Lower lobe of right lung (tissue), 2 donors: ENCODE measurements at regions not wholly inside any gene's neighbourhood (a gene's known extent, or its start where the extent isn't known, plus 50 kb on each side); places are given as distances from the start of the nearest gene placed in this dataset.

Experiments
- ATAC-seq, 2 donors: fragments of 200-7000 bp; cut with Tn5 transposase; one replicate each; pipeline ENCODE4 v1.9.1; 2020 to 2022; ENCODE audit warnings: mild to moderate bottlenecking in 2 of 2, moderate library complexity in 2 of 2
- DNase-seq: peaks from one replicate; pipeline ENCODE4 v3.0.0-alpha.2; 2020
- H3K27ac ChIP-seq: fragments of 200-600 bp; one replicate; pipeline ENCODE4 v1.8.0; 2022
- H3K27me3 ChIP-seq: fragments of 200-600 bp; one replicate; pipeline ENCODE4 v1.8.0; 2022; ENCODE audit warnings: low read depth
- H3K36me3 ChIP-seq: fragments of 200-600 bp; one replicate; pipeline ENCODE4 v1.8.0; 2022; ENCODE audit warnings: mild to moderate bottlenecking
- H3K4me1 ChIP-seq: fragments of 200-600 bp; one replicate; pipeline ENCODE4 v1.8.0; 2022
- H3K4me3 ChIP-seq: fragments of 200-600 bp; one replicate; pipeline ENCODE4 v1.8.0; 2022; ENCODE audit warnings: mild to moderate bottlenecking
- H3K9me3 ChIP-seq: fragments of 200-600 bp; one replicate; pipeline ENCODE4 v1.8.0; 2022
- CTCF ChIP-seq: fragments of 200-600 bp; IDR thresholded peaks from one replicate; pipeline ENCODE4 v1.8.0; 2022; ENCODE audit warnings: antibody characterized with exemption, mild to moderate bottlenecking
- intact Hi-C: fragments of 100-400 bp; cut with DNase I; formaldehyde crosslinking; loops from one replicate; pipeline ENCODE4 v1.11.0; 2022
- donor health status: DM: no; HTN: yes; CAD: no; lungs with severe emphysema.

- intact Hi-C loops = no loop called here
- TF ChIP-seq CTCF = no peak
- no peak for ATAC-seq
- DNase-seq = no peak
- H3K9me3 ChIP-seq = peaks cover 10% of the 10 kb centered on the region
- no peak overlapping the region for H3K27ac ChIP-seq
- H3K36me3 ChIP-seq = no peaks in the 10 kb centered on the region
- peaks cover 35% of the 10 kb centered on the region for H3K4me1 ChIP-seq
- no peak overlapping the region for H3K4me3 ChIP-seq
- peaks cover 21% of the 10 kb centered on the region for H3K27me3 ChIP-seq
Measured at GRCh38 chr2:128733450-128733849, 414.8 kb upstream of the HS6ST1 start.

- Histone ChIP-seq H3K27ac (no peak overlapping the region), H3K4me3 (no peak overlapping the region), H3K9me3 (peaks cover under 1% of the 10 kb centered on the region), H3K4me1 (peaks cover 35% of the 10 kb centered on the region), H3K36me3 (no peaks in the 10 kb centered on the region), H3K27me3 (peaks cover 21% of the 10 kb centered on the region)
- DNase-seq (peak; percentile 74), ATAC-seq (peak; percentile 56 to 65)
- no peak for TF ChIP-seq CTCF
- intact Hi-C loops = no loop called here
Measured at GRCh38 chr2:128734521-128735295, 416.0 kb upstream of the HS6ST1 start.

- Histone ChIP-seq H3K27ac (no peak overlapping the region), H3K27me3 (peaks cover 21% of the 10 kb centered on the region), H3K9me3 (no peaks in the 10 kb centered on the region), H3K4me1 (peaks cover 35% of the 10 kb centered on the region), H3K36me3 (no peaks in the 10 kb centered on the region), H3K4me3 (no peak overlapping the region)
- ATAC-seq = no peak
- intact Hi-C loops = no loop called here
- no peak for DNase-seq
- TF ChIP-seq CTCF = no peak
Measured at GRCh38 chr2:128735296-128735960, 416.8 kb upstream of the HS6ST1 start.

- Histone ChIP-seq H3K36me3 (no peaks in the 10 kb centered on the region), H3K4me1 (peaks cover 35% of the 10 kb centered on the region), H3K27ac (no peak overlapping the region), H3K4me3 (peak overlapping the region; percentile 41), H3K9me3 (no peaks in the 10 kb centered on the region), H3K27me3 (peaks cover 21% of the 10 kb centered on the region)
- DNase-seq = no peak
- ATAC-seq = no peak
- intact Hi-C loops = no loop called here
- TF ChIP-seq CTCF = no peak
Measured at GRCh38 chr2:128736046-128736688, 417.5 kb upstream of the HS6ST1 start.

- Histone ChIP-seq H3K36me3 (no peaks in the 10 kb centered on the region), H3K4me3 (peak overlapping the region; percentile 41), H3K27me3 (peaks cover 21% of the 10 kb centered on the region), H3K27ac (no peak overlapping the region), H3K9me3 (no peaks in the 10 kb centered on the region), H3K4me1 (peaks cover 35% of the 10 kb centered on the region)
- peak; percentile 97 for TF ChIP-seq CTCF
- intact Hi-C loops = no loop called here
- ATAC-seq = peak; percentile 79 to 83
- DNase-seq = peak; percentile 85
Measured at GRCh38 chr2:128736689-128737545, 418.2 kb upstream of the HS6ST1 start.
